Heart left ventricle (tissue), 16 donors: ENCODE measurements at regions not wholly inside any gene's neighbourhood (a gene's known extent, or its start where the extent isn't known, plus 50 kb on each side); places are given as distances from the start of the nearest gene placed in this dataset.

Experiments
- ATAC-seq, 4 donors: fragments of 200-7000 bp; cut with Tn5 transposase; one replicate each; pipeline ENCODE4 v1.9.1; 2020 to 2022; ENCODE audit warnings: moderate library complexity in 4 of 4, mild to moderate bottlenecking in 3 of 4, moderate number of reproducible peaks in 1 of 4
- DNase-seq, 5 donors: peaks; one replicate each; pipeline ENCODE4 v3.0.0-alpha.2; 2020
- H3K27ac ChIP-seq, 12 donors: fragments of 200-600 bp; sonication (generic) in 4 of 12; one replicate each; pipeline versions ENCODE4 v1.5.0 to v1.8.0; 2016 to 2022; ENCODE audit warnings: mild to moderate bottlenecking in 2 of 12
- H3K27me3 ChIP-seq, 9 donors: fragments of 200-600 bp; sonication (generic) in 2 of 9; one replicate each; pipeline versions ENCODE4 v1.5.1 to v1.8.0; 2016 to 2022; ENCODE audit warnings: mild to moderate bottlenecking in 3 of 9
- H3K36me3 ChIP-seq, 9 donors: fragments of 200-600 bp; sonication (generic) in 2 of 9; one replicate each; pipeline versions ENCODE4 v1.5.0 to v1.8.0; 2018 to 2022; ENCODE audit warnings: mild to moderate bottlenecking in 2 of 9
- H3K4me1 ChIP-seq, 12 donors: fragments of 200-600 bp; sonication (generic) in 4 of 12; one replicate each; pipeline versions ENCODE4 v1.5.0 to v1.8.0; 2016 to 2022; ENCODE audit warnings: mild to moderate bottlenecking in 3 of 12
- H3K4me3 ChIP-seq, 12 donors: fragments of 200-600 bp; sonication (generic) in 4 of 12; one replicate each; pipeline versions ENCODE4 v1.5.0 to v1.8.0; 2017 to 2022; ENCODE audit warnings: mild to moderate bottlenecking in 9 of 12, moderate library complexity in 4 of 12
- H3K9me3 ChIP-seq, 12 donors: fragments of 200-600 bp; sonication (generic) in 4 of 12; one replicate each; pipeline versions ENCODE4 v1.5.0 to v1.8.0; 2016 to 2022; ENCODE audit warnings: mild to moderate bottlenecking in 1 of 12
- POLR2A ChIP-seq, 2 donors: fragments of 450-650 bp; IDR thresholded peaks; one replicate each; pipeline ENCODE4 v1.6.1; 2017; ENCODE audit warnings: antibody characterized with exemption in 2 of 2, mild to moderate bottlenecking in 2 of 2, moderate library complexity in 2 of 2
- WGBS, 4 donors: extraction: QIAGEN DNeasy Blood & Tissue Kit in 2 of 4; methylation state at CpG; one replicate each; pipeline versions ENCODE4 v1.1.5 to v1.1.7; 2013 to 2018; 5-methylcytosine and 5-hydroxymethylcytosine counted together
- intact Hi-C, 10 donors: fragments of 100-400 bp; cut with DNase I; formaldehyde crosslinking; loops; one replicate each; pipeline versions ENCODE4 v1.11.1 to v1.14.2; 2022
- TF ChIP-seq, protein P1 (sequence below), 12 donors: fragments of 200-600 bp; sonication (generic) in 4 of 12; IDR thresholded peaks; one replicate each; pipeline versions ENCODE4 v1.5.0 to v1.8.0; 2018 to 2022; ENCODE audit warnings: antibody characterized with exemption in 12 of 12, mild to moderate bottlenecking in 5 of 12
- donor health status: ischemic (EF 13 %, LVEDD 7.1; RV severe dilation, severe dysfunction).
- donor health status: healthy with polysubstance abuse.
- donor health status: DM: no; HTN: yes; CAD: no.
- donor health status: DM: no; HTN: no; CAD: no.
- donor health status: ischemic (EF 25% LVEDD 6.9; RV normal size, moderate dysfunction).
- donor health status: ischemic (EF 25% LVEDD 5.7; RV mildly dilated, moderate dysfunction).
- donor health status: healthy.
- donor health status: DM: yes; HTN: yes; CAD: no.
- donor health status: ischemic (EF 35%, LVEDD 5.7; RV mildly dilated, moderate dysfunction).
- donor health status: nonischemic (EF 11% LVEDD 7.7; RV severe dilation, severe dysfunction).
- donor health status: DM: yes; HTN: yes; CAD: no.
- donor health status: PGD.
- donor health status: ischemic (EF 29% LVEDD 5.4; RV normal size, mild dysfunction).
- donor health status: nonischemic (EF 23%, LVEDD 6.1; RV moderate dilation, normal function).

DNA sequence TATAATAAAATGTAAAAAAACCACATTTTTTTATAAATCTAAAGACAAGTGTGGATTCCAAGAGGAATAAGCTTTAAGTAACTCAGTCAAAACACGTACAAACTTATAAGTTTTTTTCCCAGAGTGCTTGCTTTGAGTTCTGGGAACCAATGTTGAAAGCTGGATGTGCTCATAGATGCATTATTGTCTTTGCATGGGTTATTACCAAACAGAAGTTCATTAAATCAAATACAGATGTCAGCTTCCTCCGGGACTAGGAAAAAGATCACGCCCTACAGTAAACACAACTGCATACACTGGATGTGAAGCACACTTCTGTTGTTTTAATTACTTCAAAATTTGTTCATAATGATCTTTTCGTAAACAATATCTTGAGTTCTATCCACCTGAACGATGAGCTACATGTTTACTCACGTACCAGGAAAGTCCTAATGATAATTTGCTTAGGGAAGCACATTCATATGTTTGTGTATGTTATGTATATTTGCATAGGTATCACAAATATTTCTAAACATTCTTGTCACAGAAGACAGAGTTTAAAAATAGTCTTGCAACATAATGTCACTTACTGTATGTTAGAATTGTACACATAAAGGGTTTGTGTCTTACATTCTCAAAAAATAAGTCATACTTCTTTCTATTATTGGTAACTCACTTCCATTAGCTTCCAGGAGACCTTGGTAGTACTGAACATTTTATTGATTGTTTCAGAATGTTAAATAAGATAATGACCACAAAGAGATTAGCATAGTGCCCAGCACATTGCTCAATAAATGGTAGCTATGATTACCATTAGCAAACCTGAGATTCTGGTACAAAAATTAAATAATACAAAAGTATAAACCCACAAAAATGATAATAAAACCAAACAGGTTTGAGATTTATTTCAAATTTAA lies 427.4 kb downstream of the CETN3 start:
- intact Hi-C loops, result loop anchor here in 2 of 10 donors (10.0 kb wide), 2 partner anchors 1097 to 1247 kb away; partner anchors contain the start of gene MEF2C (in 2 of the 2)
- 69 to 77% (median 75%) methylated on average over 6 of the region's 6 CpGs for WGBS, 4 donors
- TF ChIP-seq, protein P1, sequence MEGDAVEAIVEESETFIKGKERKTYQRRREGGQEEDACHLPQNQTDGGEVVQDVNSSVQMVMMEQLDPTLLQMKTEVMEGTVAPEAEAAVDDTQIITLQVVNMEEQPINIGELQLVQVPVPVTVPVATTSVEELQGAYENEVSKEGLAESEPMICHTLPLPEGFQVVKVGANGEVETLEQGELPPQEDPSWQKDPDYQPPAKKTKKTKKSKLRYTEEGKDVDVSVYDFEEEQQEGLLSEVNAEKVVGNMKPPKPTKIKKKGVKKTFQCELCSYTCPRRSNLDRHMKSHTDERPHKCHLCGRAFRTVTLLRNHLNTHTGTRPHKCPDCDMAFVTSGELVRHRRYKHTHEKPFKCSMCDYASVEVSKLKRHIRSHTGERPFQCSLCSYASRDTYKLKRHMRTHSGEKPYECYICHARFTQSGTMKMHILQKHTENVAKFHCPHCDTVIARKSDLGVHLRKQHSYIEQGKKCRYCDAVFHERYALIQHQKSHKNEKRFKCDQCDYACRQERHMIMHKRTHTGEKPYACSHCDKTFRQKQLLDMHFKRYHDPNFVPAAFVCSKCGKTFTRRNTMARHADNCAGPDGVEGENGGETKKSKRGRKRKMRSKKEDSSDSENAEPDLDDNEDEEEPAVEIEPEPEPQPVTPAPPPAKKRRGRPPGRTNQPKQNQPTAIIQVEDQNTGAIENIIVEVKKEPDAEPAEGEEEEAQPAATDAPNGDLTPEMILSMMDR (IDR thresholded peaks at IDR 0.05), result no peak
- no peak for TF ChIP-seq POLR2A (IDR thresholded peaks at IDR 0.05)
- H3K4me3 ChIP-seq, result no peak overlapping the region
- no peak for DNase-seq
- no peak for ATAC-seq
- H3K27me3 ChIP-seq, result no peaks in the 10 kb centered on the region
- H3K27ac ChIP-seq, result no peak overlapping the region
- no peaks in the 10 kb centered on the region for H3K36me3 ChIP-seq
- H3K9me3 ChIP-seq, result peaks cover 0 to 6% (median 0%) of the 10 kb centered on the region in 12 donors
- peaks cover 0 to 5% (median 0%) of the 10 kb centered on the region in 12 donors for H3K4me1 ChIP-seq

DNA sequence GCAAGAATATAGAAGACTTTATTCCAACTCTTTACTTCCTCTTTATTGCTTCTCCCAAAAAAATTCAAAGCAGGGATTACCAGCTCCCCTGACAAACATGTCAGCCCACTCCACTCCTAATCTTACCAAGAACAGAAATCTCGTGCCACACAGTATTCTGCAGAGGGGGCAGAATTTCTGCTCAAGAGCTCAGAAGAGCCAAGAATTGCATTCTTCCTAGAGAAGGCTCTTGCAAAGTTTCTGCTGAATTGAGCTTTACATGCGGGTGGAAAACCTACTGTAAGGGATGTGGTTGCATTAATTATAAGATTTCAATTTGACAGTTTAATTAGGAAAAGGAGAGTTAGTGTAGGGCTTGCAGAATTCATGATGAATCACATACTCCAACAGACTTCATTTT lies 428.5 kb downstream of the CETN3 start:
- Histone ChIP-seq H3K4me1 (peaks cover 0 to 5% (median 0%) of the 10 kb centered on the region in 12 donors), H3K9me3 (peaks cover 0 to under 1% (median 0%) of the 10 kb centered on the region in 12 donors), H3K27ac (no peak overlapping the region), H3K4me3 (no peak overlapping the region), H3K36me3 (no peaks in the 10 kb centered on the region), H3K27me3 (no peaks in the 10 kb centered on the region)
- WGBS, 4 donors, result 71 to 81% (median 76%) methylated on average over 2 of the region's 2 CpGs
- ATAC-seq (no peak), DNase-seq (no peak)
- TF ChIP-seq, protein P1 (IDR thresholded peaks at IDR 0.05), result no peak
- no peak for TF ChIP-seq POLR2A (IDR thresholded peaks at IDR 0.05)
- intact Hi-C loops, result loop anchor here in 2 of 10 donors (10.0 kb wide), 2 partner anchors 1096 to 1246 kb away; partner anchors contain the start of gene MEF2C (in 2 of the 2)

DNA sequence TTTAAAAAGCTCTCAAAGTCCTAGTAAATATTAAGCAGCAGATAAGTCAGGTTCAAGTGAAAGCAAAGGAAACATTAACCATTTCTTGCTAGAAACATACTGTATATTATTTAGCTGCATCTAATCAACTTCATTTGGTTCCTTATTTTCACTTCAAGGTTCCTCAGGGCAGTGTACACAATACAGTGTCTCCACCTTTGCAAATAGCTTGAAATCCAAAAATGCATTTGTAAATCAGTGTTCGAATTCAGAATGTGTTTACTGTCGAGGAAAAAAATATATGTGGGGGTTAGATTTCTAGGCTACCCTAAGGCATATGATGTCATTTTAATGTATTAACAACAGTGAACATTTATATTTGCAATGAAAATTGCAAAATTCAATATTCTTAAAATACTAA lies 436.0 kb downstream of the CETN3 start:
- intact Hi-C loops, result no loop called here
- Histone ChIP-seq H3K4me1 (peaks cover 0 to 10% (median 0%) of the 10 kb centered on the region in 12 donors), H3K27ac (no peak overlapping the region), H3K27me3 (no peaks in the 10 kb centered on the region), H3K36me3 (no peaks in the 10 kb centered on the region), H3K9me3 (no peaks in the 10 kb centered on the region), H3K4me3 (no peak overlapping the region)
- TF ChIP-seq, protein P1 (IDR thresholded peaks at IDR 0.05), result no peak
- TF ChIP-seq POLR2A (IDR thresholded peaks at IDR 0.05), result no peak
- ATAC-seq, result no peak
- no peak for DNase-seq
- WGBS, 4 donors, result 86 to 94% (median 93%) methylated on average over 2 of the region's 2 CpGs

DNA sequence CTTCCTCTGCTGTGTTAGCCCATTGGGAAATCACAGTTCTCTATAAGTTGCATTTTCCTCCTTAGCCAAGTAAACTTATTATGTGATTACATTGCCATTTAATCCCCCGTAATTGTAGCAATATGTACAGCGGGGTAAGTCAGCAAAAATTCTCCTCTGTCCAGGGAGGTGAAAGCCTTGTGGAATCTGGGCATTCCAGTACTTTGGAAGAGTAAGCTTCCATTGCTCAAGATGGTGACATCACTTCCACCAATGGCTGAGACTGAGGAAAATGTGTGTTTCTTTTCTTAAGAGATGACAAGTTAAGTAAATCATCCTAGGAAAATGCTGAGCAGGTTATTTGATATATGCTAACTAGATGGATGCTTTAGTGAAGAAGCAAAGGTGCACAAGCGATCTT lies 436.7 kb downstream of the CETN3 start:
- TF ChIP-seq, protein P1 (IDR thresholded peaks at IDR 0.05), result no peak
- no peak for TF ChIP-seq POLR2A (IDR thresholded peaks at IDR 0.05)
- ATAC-seq, result no peak

More for the DNA sequence above, 436.7 kb downstream of the CETN3 start:
- H3K9me3 ChIP-seq, result no peaks in the 10 kb centered on the region
- peaks cover 0 to 16% (median 0%) of the 10 kb centered on the region in 12 donors for H3K4me1 ChIP-seq
- WGBS, 4 donors, result 93 to 97% (median 95%) methylated on average over 3 of the region's 3 CpGs
- no peaks in the 10 kb centered on the region for H3K27me3 ChIP-seq
- H3K4me3 ChIP-seq, result no peak overlapping the region
- H3K27ac ChIP-seq, result no peak overlapping the region
- DNase-seq, result no peak
- H3K36me3 ChIP-seq, result no peaks in the 10 kb centered on the region
- intact Hi-C loops, result no loop called here
